ENCODE measurements at regions not wholly inside any gene's neighbourhood (a gene's known extent, or its start where the extent isn't known, plus 50 kb on each side); places are given as distances from the start of the nearest gene placed in this dataset.
A peak's percentile ranks its signal among the peaks of the same experiment; 100 is the strongest.

DNA sequence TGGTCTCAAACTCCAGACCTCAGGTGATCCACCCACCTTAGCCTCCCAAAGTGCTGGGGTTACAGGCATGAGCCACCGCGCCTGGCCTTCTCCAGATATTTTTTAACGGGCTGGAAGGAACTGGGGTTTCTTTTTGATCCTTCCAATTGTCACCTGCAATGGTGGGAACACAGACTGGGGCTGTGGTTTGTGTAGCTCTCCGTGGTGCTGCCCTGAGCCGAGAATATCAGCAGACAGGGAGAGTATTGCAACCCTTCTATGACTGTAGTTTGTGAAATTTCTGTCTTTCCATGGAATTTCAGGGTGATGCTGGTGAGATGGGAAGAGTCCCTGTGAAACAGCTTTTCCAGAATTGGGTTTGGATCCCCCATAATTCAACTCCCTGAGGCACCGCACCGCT, 263.5 kb downstream of the ENGASE start:
- no peaks in the 10 kb centered on the region for H3K36me3 ChIP-seq (ENCODE audit: control insufficient read depth, insufficient read depth, low read length)
- in situ Hi-C loops (cut with HindIII; ENCODE audit: low pct_unique_long_range_greater_than_20kb, low sequenced_read_pairs) (no loop called here), intact Hi-C loops (cut with micrococcal nuclease; ENCODE audit: unreplicated experiment) (no loop called here)
- CTCF ChIA-PET: interaction anchor here (0.7 kb wide), 1 partner anchor 20 kb away, joined by 5 read pairs; no protein-coding TSS in a partner anchor
- no TSS peak for BruUV-seq (replicated peaks)
- H3K27me3 ChIP-seq (ENCODE audit: control insufficient read depth, insufficient read depth, low read length): peaks cover 37% of the 10 kb centered on the region
- no peak for DNase-seq (ENCODE audit: low read depth, low spot score)
- no peaks in the 10 kb centered on the region for H3K4me1 ChIP-seq (ENCODE audit: control insufficient read depth, insufficient read depth, low read length)
- no peak overlapping the region for H3K4me3 ChIP-seq (ENCODE audit: low read depth in 2 of 2, low read length in 2 of 2)
- H3K9me3 ChIP-seq (ENCODE audit: control insufficient read depth, insufficient read depth, low read depth, low read length): no peaks in the 10 kb centered on the region
- TF ChIP-seq, protein P1, sequence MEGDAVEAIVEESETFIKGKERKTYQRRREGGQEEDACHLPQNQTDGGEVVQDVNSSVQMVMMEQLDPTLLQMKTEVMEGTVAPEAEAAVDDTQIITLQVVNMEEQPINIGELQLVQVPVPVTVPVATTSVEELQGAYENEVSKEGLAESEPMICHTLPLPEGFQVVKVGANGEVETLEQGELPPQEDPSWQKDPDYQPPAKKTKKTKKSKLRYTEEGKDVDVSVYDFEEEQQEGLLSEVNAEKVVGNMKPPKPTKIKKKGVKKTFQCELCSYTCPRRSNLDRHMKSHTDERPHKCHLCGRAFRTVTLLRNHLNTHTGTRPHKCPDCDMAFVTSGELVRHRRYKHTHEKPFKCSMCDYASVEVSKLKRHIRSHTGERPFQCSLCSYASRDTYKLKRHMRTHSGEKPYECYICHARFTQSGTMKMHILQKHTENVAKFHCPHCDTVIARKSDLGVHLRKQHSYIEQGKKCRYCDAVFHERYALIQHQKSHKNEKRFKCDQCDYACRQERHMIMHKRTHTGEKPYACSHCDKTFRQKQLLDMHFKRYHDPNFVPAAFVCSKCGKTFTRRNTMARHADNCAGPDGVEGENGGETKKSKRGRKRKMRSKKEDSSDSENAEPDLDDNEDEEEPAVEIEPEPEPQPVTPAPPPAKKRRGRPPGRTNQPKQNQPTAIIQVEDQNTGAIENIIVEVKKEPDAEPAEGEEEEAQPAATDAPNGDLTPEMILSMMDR (IDR thresholded peaks at IDR 0.05): no peak
- peak; percentile 87 to 88 for TF ChIP-seq REST (IDR thresholded peaks at IDR 0.05; ENCODE audit: insufficient read depth in 1 of 2, low read depth in 2 of 2, low read length in 1 of 2)
- H3K27ac ChIP-seq (ENCODE audit: low read length): no peak overlapping the region
- ATAC-seq: no peak
- POLR2A ChIA-PET: no interaction called here

- H3K36me3 ChIP-seq (ENCODE audit: control insufficient read depth, insufficient read depth, low read length): no peaks in the 10 kb centered on the region
- ATAC-seq (no peak), DNase-seq (ENCODE audit: low read depth, low spot score) (no peak)
- H3K27ac ChIP-seq (ENCODE audit: low read length): no peak overlapping the region
- in situ Hi-C loops (cut with HindIII; ENCODE audit: low pct_unique_long_range_greater_than_20kb, low sequenced_read_pairs) (no loop called here), intact Hi-C loops (cut with micrococcal nuclease; ENCODE audit: unreplicated experiment) (no loop called here)
- TF ChIP-seq, protein P1 (IDR thresholded peaks at IDR 0.05): no peak
- TF ChIP-seq POLR2AphosphoS5 (IDR thresholded peaks at IDR 0.05; ENCODE audit: low read depth, low read length) (no peak), REST (IDR thresholded peaks at IDR 0.05; ENCODE audit: insufficient read depth in 1 of 2, low read depth in 2 of 2, low read length in 1 of 2) (no peak), TCF7L2 (IDR thresholded peaks at IDR 0.05; ENCODE audit: low read depth, low read length) (no peak), SIN3A (IDR thresholded peaks at IDR 0.05; ENCODE audit: borderline replicate concordance, insufficient read depth, low read depth, low read length) (no peak)
- H3K4me3 ChIP-seq (ENCODE audit: low read depth in 2 of 2, low read length in 2 of 2): no peak overlapping the region
- no peaks in the 10 kb centered on the region for H3K9me3 ChIP-seq (ENCODE audit: control insufficient read depth, insufficient read depth, low read depth, low read length)
- peaks cover 34% of the 10 kb centered on the region for H3K27me3 ChIP-seq (ENCODE audit: control insufficient read depth, insufficient read depth, low read length)
- ChIA-PET CTCF (interaction anchor here (0.5 kb wide), 1 partner anchor 244 kb away, joined by 5 read pairs; no protein-coding TSS in a partner anchor), POLR2A (no interaction called here)
- BruUV-seq (replicated peaks): no TSS peak
- H3K4me1 ChIP-seq (ENCODE audit: control insufficient read depth, insufficient read depth, low read length): no peaks in the 10 kb centered on the region
These were observed 262.4 kb downstream of the ENGASE start for GRCh38 chr17:79337053-79337452.
